GM19372 (cell line): ENCODE measurements at regions not wholly inside any gene's neighbourhood (a gene's known extent, or its start where the extent isn't known, plus 50 kb on each side); places are given as distances from the start of the nearest gene placed in this dataset.
"Not testable (repeated sequence)": the region's sequence is repeated elsewhere in the genome, so short reads cannot be mapped to it uniquely, and the experiment has no call there.

Experiments
- ATAC-seq: cut with Tn5 transposase; IDR thresholded peaks from one replicate; pipeline ENCODE4 v1.9.1; 2021; ENCODE audit warnings: mild to moderate bottlenecking, low read depth, moderate library complexity; ENCODE audit not compliant: unreplicated experiment

GRCh38 chr13:101003566-101003965 lies 329.0 kb upstream of the TMTC4 start:
- no peak for ATAC-seq

GRCh38 chr13:100989392-100989791 lies 314.8 kb upstream of the TMTC4 start:
- ATAC-seq: no peak

- ATAC-seq: no peak
These were observed 314.3 kb upstream of the TMTC4 start for GRCh38 chr13:100988921-100989320.

- no peak for ATAC-seq
These were observed 313.4 kb upstream of the TMTC4 start for GRCh38 chr13:100987948-100988347.

GRCh38 chr13:100986571-100986970 lies 312.0 kb upstream of the TMTC4 start:
- ATAC-seq: no peak

GRCh38 chr13:100984085-100984705 lies 309.6 kb upstream of the TMTC4 start:
- ATAC-seq: no peak

- ATAC-seq: no peak
These were observed 308.5 kb upstream of the TMTC4 start for GRCh38 chr13:100983111-100983510.

- no peak for ATAC-seq
These were observed 305.6 kb upstream of the TMTC4 start for GRCh38 chr13:100980171-100980570.

GRCh38 chr13:100977841-100978240 lies 303.2 kb upstream of the TMTC4 start:
- ATAC-seq: no peak

GRCh38 chr13:100976993-100977392 lies 302.4 kb upstream of the TMTC4 start:
- no peak for ATAC-seq

- ATAC-seq: not testable (repeated sequence)
These were observed 301.1 kb upstream of the TMTC4 start for GRCh38 chr13:100975666-100976065.

- ATAC-seq: no peak
These were observed 288.0 kb upstream of the TMTC4 start for GRCh38 chr13:100962585-100962984.

GRCh38 chr13:100961186-100961585 lies 286.6 kb upstream of the TMTC4 start:
- no peak for ATAC-seq

- no peak for ATAC-seq
These were observed 284.2 kb upstream of the TMTC4 start for GRCh38 chr13:100958831-100959230.

GRCh38 chr13:100957741-100958140 lies 283.1 kb upstream of the TMTC4 start:
- no peak for ATAC-seq

- ATAC-seq: no peak
These were observed 280.1 kb upstream of the TMTC4 start for GRCh38 chr13:100954430-100955305.

GRCh38 chr13:100951016-100951415 lies 276.4 kb upstream of the TMTC4 start:
- no peak for ATAC-seq

- ATAC-seq: not testable (repeated sequence)
These were observed 274.3 kb upstream of the TMTC4 start for GRCh38 chr13:100948937-100949336.

GRCh38 chr13:100946588-100946987 lies 272.0 kb upstream of the TMTC4 start:
- no peak for ATAC-seq

GRCh38 chr13:100944791-100945345 lies 270.3 kb upstream of the TMTC4 start:
- ATAC-seq: no peak

GRCh38 chr13:100942742-100943141 lies 268.1 kb upstream of the TMTC4 start:
- ATAC-seq: no peak
